ENCODE measurements at regions not wholly inside any gene's neighbourhood (a gene's known extent, or its start where the extent isn't known, plus 50 kb on each side); places are given as distances from the start of the nearest gene placed in this dataset.

GRCh38 chr18:46360102-46360699 is 256.0 kb downstream of the HAUS1 start:
- TF ChIP-seq ZFX (IDR thresholded peaks at IDR 0.05; ENCODE audit: borderline replicate concordance) = no peak
- TF ChIP-seq CTCF (IDR thresholded peaks at IDR 0.05) = no peak
- H3K27ac ChIP-seq = no peak overlapping the region

GRCh38 chr18:46360866-46361265 is 256.7 kb downstream of the HAUS1 start:
- no peak overlapping the region for H3K27ac ChIP-seq
- no peak for TF ChIP-seq CTCF (IDR thresholded peaks at IDR 0.05)
- no peak for TF ChIP-seq ZFX (IDR thresholded peaks at IDR 0.05; ENCODE audit: borderline replicate concordance)

- H3K27ac ChIP-seq = no peak overlapping the region
- TF ChIP-seq ZFX (IDR thresholded peaks at IDR 0.05; ENCODE audit: borderline replicate concordance) (no peak), CTCF (IDR thresholded peaks at IDR 0.05) (no peak)
Measured at GRCh38 chr18:46362533-46362932, 258.3 kb downstream of the HAUS1 start.

- TF ChIP-seq ZFX (IDR thresholded peaks at IDR 0.05; ENCODE audit: borderline replicate concordance) = no peak
- no peak for TF ChIP-seq CTCF (IDR thresholded peaks at IDR 0.05)
Measured at GRCh38 chr18:46364048-46364447, 259.9 kb downstream of the HAUS1 start.

DNA sequence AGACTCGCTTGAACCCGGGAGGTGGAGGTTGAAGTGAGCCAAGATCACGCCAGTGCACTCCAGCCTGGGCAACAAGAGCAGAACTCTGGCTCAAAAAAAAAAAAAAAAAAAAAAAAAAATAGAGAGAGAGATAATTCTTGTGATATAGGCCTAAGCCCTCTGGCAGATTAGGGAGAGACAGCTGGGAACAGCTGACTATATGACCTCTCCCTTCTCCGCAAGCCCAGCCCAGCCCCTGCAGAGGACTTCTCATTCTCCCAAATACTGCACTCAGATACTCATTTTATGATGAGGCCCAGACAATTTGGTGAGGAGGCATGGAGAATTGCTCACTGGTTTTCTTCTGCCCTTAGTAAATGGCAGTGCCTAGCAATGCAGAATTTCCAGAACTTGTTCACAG is 262.0 kb downstream of the HAUS1 start:
- TF ChIP-seq ZFX (IDR thresholded peaks at IDR 0.05; ENCODE audit: borderline replicate concordance) (no peak), CTCF (IDR thresholded peaks at IDR 0.05) (no peak)
- no peak overlapping the region for H3K27ac ChIP-seq

More at GRCh38 chr18:46364048-46364447, 259.9 kb downstream of the HAUS1 start:
- H3K27ac ChIP-seq = no peak overlapping the region

DNA sequence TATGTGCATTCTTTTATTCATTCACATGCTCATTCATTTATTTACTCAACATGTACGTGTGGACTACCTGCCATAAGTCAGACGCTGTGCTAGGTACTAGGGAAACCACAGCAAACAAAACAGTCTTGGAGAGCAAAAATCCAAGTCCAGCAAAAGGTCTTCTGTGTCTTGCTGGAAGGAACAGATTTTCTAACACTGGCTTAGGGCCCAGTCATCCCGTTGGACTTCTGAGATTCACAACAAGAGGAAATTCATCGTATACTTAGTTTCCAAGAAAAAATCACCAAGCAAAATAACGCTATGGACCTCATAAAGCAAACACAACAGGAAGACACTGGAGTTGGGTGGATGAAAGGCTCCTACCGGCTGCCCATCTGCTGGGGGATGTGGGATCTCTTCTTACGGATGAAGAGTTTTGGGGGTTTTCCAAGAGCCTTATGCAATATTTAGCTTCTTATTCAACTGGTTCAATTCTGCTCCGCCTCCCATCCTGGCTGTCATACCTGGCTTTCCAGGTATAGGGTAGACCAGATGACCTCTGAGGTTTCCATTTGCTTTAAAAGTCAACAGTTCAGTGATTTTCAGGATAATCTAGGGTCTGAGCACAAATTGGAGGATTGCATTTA is 262.7 kb downstream of the HAUS1 start:
- no peak overlapping the region for H3K27ac ChIP-seq
- TF ChIP-seq CTCF (IDR thresholded peaks at IDR 0.05) (no peak), ZFX (IDR thresholded peaks at IDR 0.05; ENCODE audit: borderline replicate concordance) (no peak)

DNA sequence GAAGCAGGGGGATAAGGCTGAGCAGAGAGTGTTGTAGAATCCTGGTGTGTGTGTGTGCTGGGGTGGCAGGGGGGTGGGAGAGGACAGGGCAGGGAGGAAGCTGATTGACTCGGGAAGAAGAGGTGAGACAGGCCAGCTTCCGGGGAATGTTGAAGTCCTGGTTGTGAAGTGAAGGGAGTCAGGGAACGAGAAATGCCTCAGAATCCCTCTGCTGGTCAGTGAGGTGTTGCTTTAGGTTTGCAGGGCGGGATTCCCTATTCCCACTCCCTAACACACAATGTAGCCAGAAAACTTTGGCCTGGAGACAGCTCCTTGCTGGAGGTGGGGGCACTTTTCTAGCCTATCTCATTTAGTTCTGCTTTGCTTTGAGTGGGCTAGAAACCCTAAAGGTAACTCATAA is 265.1 kb downstream of the HAUS1 start:
- no peak for TF ChIP-seq ZFX (IDR thresholded peaks at IDR 0.05; ENCODE audit: borderline replicate concordance)
- no peak overlapping the region for H3K27ac ChIP-seq

Data from 22Rv1 (cell line).